GM18502 (cell line): ENCODE measurements at regions not wholly inside any gene's neighbourhood (a gene's known extent, or its start where the extent isn't known, plus 50 kb on each side); places are given as distances from the start of the nearest gene placed in this dataset.

ENCODE experiments used
- ATAC-seq: cut with Tn5 transposase; IDR thresholded peaks from one replicate; pipeline ENCODE4 v1.9.1; 2021; ENCODE audit warnings: mild to moderate bottlenecking; ENCODE audit not compliant: unreplicated experiment, poor library complexity

GRCh38 chr11:70531281-70532065 lies 133.1 kb downstream of the CTTN start:
- no peak for ATAC-seq

- ATAC-seq = no peak
These were observed 133.7 kb downstream of the CTTN start for GRCh38 chr11:70532066-70532440.

GRCh38 chr11:70532731-70533130 lies 134.4 kb downstream of the CTTN start:
- no peak for ATAC-seq

- no peak for ATAC-seq
These were observed 137.1 kb downstream of the CTTN start for GRCh38 chr11:70535191-70535971.

GRCh38 chr11:70536051-70536877 lies 137.9 kb downstream of the CTTN start:
- ATAC-seq = no peak

GRCh38 chr11:70537576-70538571 lies 139.5 kb downstream of the CTTN start:
- no peak for ATAC-seq

GRCh38 chr11:70538641-70539359 lies 140.5 kb downstream of the CTTN start:
- ATAC-seq = no peak

GRCh38 chr11:70539360-70540095 lies 141.2 kb downstream of the CTTN start:
- ATAC-seq = no peak

- ATAC-seq = no peak
These were observed 141.9 kb downstream of the CTTN start for GRCh38 chr11:70540196-70540595.

- no peak for ATAC-seq
These were observed 142.8 kb downstream of the CTTN start for GRCh38 chr11:70541176-70541575.

- ATAC-seq = no peak
These were observed 143.4 kb downstream of the CTTN start for GRCh38 chr11:70541699-70542098.

- no peak for ATAC-seq
These were observed 144.1 kb downstream of the CTTN start for GRCh38 chr11:70542406-70542805.

- ATAC-seq = no peak
These were observed 144.5 kb downstream of the CTTN start for GRCh38 chr11:70542811-70543210.

GRCh38 chr11:70543611-70544010 lies 145.3 kb downstream of the CTTN start:
- no peak for ATAC-seq

GRCh38 chr11:70544067-70544773 lies 145.9 kb downstream of the CTTN start:
- ATAC-seq = no peak

- ATAC-seq = no peak
These were observed 146.7 kb downstream of the CTTN start for GRCh38 chr11:70544774-70545609.

GRCh38 chr11:70545610-70545912 lies 147.2 kb downstream of the CTTN start:
- ATAC-seq = no peak
